MM.1S (cell line): ENCODE measurements at regions not wholly inside any gene's neighbourhood (a gene's known extent, or its start where the extent isn't known, plus 50 kb on each side); places are given as distances from the start of the nearest gene placed in this dataset.

ENCODE experiments used
- DNase-seq: peaks from one replicate; pipeline ENCODE4 v3.0.0-alpha.2; 2015
- H2AFZ ChIP-seq: fragments of 300-600 bp; sonication (generic); 2 replicates; pipeline ENCODE4 v1.6.0; 2016; ENCODE audit warnings: antibody characterized with exemption, low read length
- H3F3A ChIP-seq: fragments of 300-600 bp; sonication (generic); 2 replicates; pipeline ENCODE4 v1.6.1; 2016; ENCODE audit warnings: mild to moderate bottlenecking, antibody characterized with exemption, low read length, moderate library complexity, mixed read lengths; ENCODE audit not compliant: insufficient read depth
- H3K27ac ChIP-seq: fragments of 300-600 bp; sonication (generic); 2 replicates; pipeline ENCODE4 v1.5.1; 2016; ENCODE audit warnings: mild to moderate bottlenecking, low read length
- H3K27me3 ChIP-seq: fragments of 300-600 bp; sonication (generic); replicated peaks from 2 replicates; pipeline ENCODE4 v1.6.0; 2016; ENCODE audit warnings: low read length; ENCODE audit not compliant: insufficient read depth
- H3K36me3 ChIP-seq: fragments of 300-600 bp; sonication (generic); replicated peaks from 2 replicates; pipeline ENCODE4 v1.6.1; 2016; ENCODE audit warnings: mild to moderate bottlenecking, low read length, mixed read lengths; ENCODE audit not compliant: insufficient read depth
- H3K4me1 ChIP-seq: fragments of 300-600 bp; sonication (generic); 2 replicates; pipeline ENCODE4 v1.6.1; 2016; ENCODE audit warnings: low read length, mixed read lengths
- H3K4me2 ChIP-seq: fragments of 300-600 bp; sonication (generic); 2 replicates; pipeline ENCODE4 v1.6.0; 2016; ENCODE audit warnings: low read depth, low read length
- H3K4me3 ChIP-seq: fragments of 300-600 bp; sonication (generic); 2 replicates; pipeline ENCODE4 v1.5.1; 2016; ENCODE audit warnings: low read length, mixed read lengths
- H3K79me2 ChIP-seq: fragments of 300-600 bp; sonication (generic); 2 replicates; pipeline ENCODE4 v1.6.1; 2016; ENCODE audit warnings: mixed run types, low read length, mixed read lengths
- H3K9ac ChIP-seq: fragments of 300-600 bp; sonication (generic); 2 replicates; pipeline ENCODE4 v1.6.1; 2016; ENCODE audit warnings: low read length, mixed read lengths
- H3K9me2 ChIP-seq: fragments of 300-600 bp; sonication (generic); replicated peaks from 2 replicates; pipeline ENCODE4 v1.6.1; 2016; ENCODE audit warnings: mild to moderate bottlenecking, low read length, mixed read lengths; ENCODE audit not compliant: insufficient read depth
- H3K9me3 ChIP-seq: fragments of 300-600 bp; sonication (generic); replicated peaks from 2 replicates; pipeline ENCODE4 v1.6.1; 2016; ENCODE audit warnings: mild to moderate bottlenecking, low read length, mixed read lengths; ENCODE audit not compliant: insufficient read depth
- H4K20me1 ChIP-seq: fragments of 300-600 bp; sonication (generic); 2 replicates; pipeline ENCODE4 v1.6.1; 2016; ENCODE audit warnings: mild to moderate bottlenecking, low read length, moderate library complexity, mixed read lengths; ENCODE audit not compliant: insufficient read depth
- EZH2 ChIP-seq: fragments of 300-600 bp; sonication (generic); optimal IDR thresholded peaks from 2 replicates; pipeline ENCODE3; 2017; ENCODE audit warnings: low read depth, mild to moderate bottlenecking, antibody characterized with exemption, low read length, mixed read lengths
- EZH2phosphoT487 ChIP-seq: fragments of 300-600 bp; sonication (generic); IDR thresholded peaks from 2 replicates; pipeline ENCODE4 v1.6.1; 2018; ENCODE audit warnings: antibody characterized with exemption, low read length
- TF ChIP-seq, protein P1 (sequence below): fragments of 300-600 bp; sonication (generic); IDR thresholded peaks from 2 replicates; pipeline ENCODE4 v1.5.1; 2016; ENCODE audit warnings: antibody characterized with exemption, low read length, mixed read lengths

DNA sequence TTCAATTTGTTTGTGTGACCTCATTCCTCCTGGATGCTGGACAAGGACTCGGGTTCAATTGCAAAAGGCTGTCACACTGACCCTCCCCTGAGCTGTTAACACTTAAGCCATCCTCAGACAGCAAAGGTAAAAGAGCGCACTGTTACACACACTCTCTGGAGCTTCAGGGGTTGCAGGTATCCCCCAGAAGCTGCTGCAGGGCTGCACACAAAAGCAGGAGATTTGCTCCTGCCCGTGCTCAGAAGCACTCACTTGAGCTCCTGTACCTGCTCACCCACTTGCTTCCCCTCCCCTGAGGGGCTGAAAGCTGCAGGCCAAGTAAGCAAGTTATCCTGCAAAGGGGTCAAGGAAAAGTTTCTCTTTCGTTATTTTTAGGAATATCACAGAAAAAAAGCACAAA, 886.2 kb upstream of the ZWINT start:
- TF ChIP-seq EZH2 (no peak), EZH2phosphoT487 (no peak)
- TF ChIP-seq, protein P1, sequence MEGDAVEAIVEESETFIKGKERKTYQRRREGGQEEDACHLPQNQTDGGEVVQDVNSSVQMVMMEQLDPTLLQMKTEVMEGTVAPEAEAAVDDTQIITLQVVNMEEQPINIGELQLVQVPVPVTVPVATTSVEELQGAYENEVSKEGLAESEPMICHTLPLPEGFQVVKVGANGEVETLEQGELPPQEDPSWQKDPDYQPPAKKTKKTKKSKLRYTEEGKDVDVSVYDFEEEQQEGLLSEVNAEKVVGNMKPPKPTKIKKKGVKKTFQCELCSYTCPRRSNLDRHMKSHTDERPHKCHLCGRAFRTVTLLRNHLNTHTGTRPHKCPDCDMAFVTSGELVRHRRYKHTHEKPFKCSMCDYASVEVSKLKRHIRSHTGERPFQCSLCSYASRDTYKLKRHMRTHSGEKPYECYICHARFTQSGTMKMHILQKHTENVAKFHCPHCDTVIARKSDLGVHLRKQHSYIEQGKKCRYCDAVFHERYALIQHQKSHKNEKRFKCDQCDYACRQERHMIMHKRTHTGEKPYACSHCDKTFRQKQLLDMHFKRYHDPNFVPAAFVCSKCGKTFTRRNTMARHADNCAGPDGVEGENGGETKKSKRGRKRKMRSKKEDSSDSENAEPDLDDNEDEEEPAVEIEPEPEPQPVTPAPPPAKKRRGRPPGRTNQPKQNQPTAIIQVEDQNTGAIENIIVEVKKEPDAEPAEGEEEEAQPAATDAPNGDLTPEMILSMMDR = no peak
- Histone ChIP-seq H3F3A (no peaks in the 10 kb centered on the region), H2AFZ (no peak overlapping the region), H3K36me3 (no peaks in the 10 kb centered on the region), H4K20me1 (no peaks in the 10 kb centered on the region), H3K4me1 (no peaks in the 10 kb centered on the region), H3K9ac (no peak overlapping the region), H3K4me2 (no peak overlapping the region), H3K9me3 (no peaks in the 10 kb centered on the region), H3K4me3 (no peak overlapping the region), H3K79me2 (no peaks in the 10 kb centered on the region), H3K27ac (no peak overlapping the region), H3K27me3 (no peaks in the 10 kb centered on the region), H3K9me2 (no peaks in the 10 kb centered on the region)
- no peak for DNase-seq

DNA sequence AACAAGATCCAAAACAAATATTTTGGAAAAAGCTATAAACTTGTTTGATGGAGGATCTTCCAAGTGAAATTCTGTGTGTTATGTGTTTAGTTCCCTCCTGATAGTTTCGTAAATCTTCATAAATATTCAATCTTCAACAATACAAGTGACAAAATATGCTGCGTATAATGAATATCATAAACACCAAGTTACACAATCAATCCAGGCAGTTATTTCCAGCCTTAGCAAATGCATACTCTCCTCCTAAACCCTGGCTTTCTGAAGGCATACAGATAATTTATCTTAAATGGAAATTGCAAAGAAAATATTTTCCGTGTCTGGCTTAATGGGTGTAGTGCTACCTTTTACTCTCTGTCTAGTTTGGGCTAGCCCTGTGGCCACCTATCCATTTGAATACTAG, 864.9 kb upstream of the ZWINT start:
- no peak for DNase-seq
- no peak overlapping the region for H2AFZ ChIP-seq
- no peaks in the 10 kb centered on the region for H3K79me2 ChIP-seq
- no peak overlapping the region for H3K4me2 ChIP-seq
- H3K9ac ChIP-seq = no peak overlapping the region
- no peak overlapping the region for H3K27ac ChIP-seq
- H3K4me3 ChIP-seq = no peak overlapping the region
- no peaks in the 10 kb centered on the region for H3K27me3 ChIP-seq
- no peaks in the 10 kb centered on the region for H3K9me2 ChIP-seq
- no peaks in the 10 kb centered on the region for H3K36me3 ChIP-seq
- no peaks in the 10 kb centered on the region for H3F3A ChIP-seq
- H3K4me1 ChIP-seq = no peaks in the 10 kb centered on the region
- no peaks in the 10 kb centered on the region for H3K9me3 ChIP-seq
- no peak for TF ChIP-seq EZH2phosphoT487
- no peak for TF ChIP-seq EZH2
- TF ChIP-seq, protein P1 = no peak
- H4K20me1 ChIP-seq = no peaks in the 10 kb centered on the region

DNA sequence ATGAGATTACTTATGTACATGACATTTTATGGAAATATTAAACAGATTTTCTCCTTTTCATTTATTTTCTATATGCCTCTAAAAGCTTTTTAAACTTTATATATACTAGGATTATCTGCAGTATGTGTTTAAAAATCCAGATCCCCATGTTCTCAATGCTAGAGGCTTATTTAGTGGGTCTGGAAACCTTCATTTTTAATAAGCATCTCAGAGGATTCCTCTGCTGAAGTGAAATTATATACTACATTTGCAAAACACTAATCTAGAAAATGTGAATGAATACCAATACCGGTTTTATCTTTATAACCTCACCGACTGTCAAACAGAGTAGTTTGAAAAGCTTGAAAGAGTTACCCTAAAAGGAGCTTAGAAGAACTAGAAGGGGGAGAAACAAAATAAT, 863.8 kb upstream of the ZWINT start:
- no peak for DNase-seq
- Histone ChIP-seq H3K9me3 (no peaks in the 10 kb centered on the region), H3K36me3 (no peaks in the 10 kb centered on the region), H3F3A (no peaks in the 10 kb centered on the region), H4K20me1 (no peaks in the 10 kb centered on the region), H3K79me2 (no peaks in the 10 kb centered on the region), H2AFZ (no peak overlapping the region), H3K9me2 (no peaks in the 10 kb centered on the region), H3K4me2 (no peak overlapping the region), H3K9ac (no peak overlapping the region), H3K4me3 (no peak overlapping the region), H3K27ac (no peak overlapping the region), H3K27me3 (no peaks in the 10 kb centered on the region), H3K4me1 (no peaks in the 10 kb centered on the region)
- TF ChIP-seq EZH2 = no peak
- TF ChIP-seq, protein P1 = no peak
- no peak for TF ChIP-seq EZH2phosphoT487
